Smooth muscle cell (in vitro differentiated cells): ENCODE measurements at regions not wholly inside any gene's neighbourhood (a gene's known extent, or its start where the extent isn't known, plus 50 kb on each side); places are given as distances from the start of the nearest gene placed in this dataset.

Source experiments
- DNase-seq: peaks from one replicate; lab custom pipeline; 2025; ENCODE audit not compliant: unreplicated experiment; lab: John Stamatoyannopoulos, UW
- H2AFZ ChIP-seq: fragments of 200-600 bp; sonication (generic); 2 replicates; pipeline ENCODE4 v1.6.0; 2016; ENCODE audit warnings: antibody characterized with exemption, low read depth, mild to moderate bottlenecking
- H3F3A ChIP-seq: fragments of 200-600 bp; sonication (generic); 2 replicates; pipeline ENCODE4 v1.6.0; 2017; ENCODE audit warnings: antibody characterized with exemption, low read depth
- H3K27ac ChIP-seq: fragments of 200-600 bp; sonication (generic); 2 replicates; pipeline ENCODE4 v1.5.1; 2016; ENCODE audit warnings: low read depth, mild to moderate bottlenecking
- H3K27me3 ChIP-seq: fragments of 200-600 bp; sonication (generic); 2 replicates; pipeline ENCODE4 v1.6.1; 2016; ENCODE audit warnings: low read depth, mild to moderate bottlenecking
- H3K36me3 ChIP-seq: fragments of 200-600 bp; sonication (generic); 2 replicates; pipeline ENCODE4 v1.5.1; 2016; ENCODE audit warnings: low read depth
- H3K4me1 ChIP-seq: fragments of 200-600 bp; sonication (generic); 2 replicates; pipeline ENCODE4 v1.5.1; 2016; ENCODE audit warnings: low read depth
- H3K4me2 ChIP-seq: fragments of 200-600 bp; sonication (generic); 2 replicates; pipeline ENCODE4 v1.6.0; 2016; ENCODE audit warnings: mild to moderate bottlenecking
- H3K4me3 ChIP-seq: fragments of 200-600 bp; sonication (generic); 2 replicates; pipeline ENCODE4 v1.5.1; 2016; ENCODE audit warnings: mild to moderate bottlenecking
- H3K79me2 ChIP-seq: fragments of 200-600 bp; sonication (generic); 2 replicates; pipeline ENCODE4 v1.6.0; 2016; ENCODE audit warnings: low read depth, mild to moderate bottlenecking
- H3K9ac ChIP-seq: fragments of 200-600 bp; sonication (generic); 2 replicates; pipeline ENCODE4 v1.6.0; 2016; ENCODE audit warnings: low read depth
- H3K9me3 ChIP-seq: fragments of 200-600 bp; sonication (generic); replicated peaks from 2 replicates; pipeline ENCODE4 v1.5.1; 2016; ENCODE audit warnings: low read depth
- H4K20me1 ChIP-seq: fragments of 200-600 bp; sonication (generic); 2 replicates; pipeline ENCODE4 v1.6.0; 2016; ENCODE audit warnings: low read depth
- CTCF ChIP-seq: fragments of 200-600 bp; sonication (generic); IDR thresholded peaks from 2 replicates; pipeline ENCODE4 v1.5.1; 2017; ENCODE audit warnings: borderline replicate concordance, mild to moderate bottlenecking, antibody characterized with exemption; ENCODE audit not compliant: insufficient read depth, poor library complexity, severe bottlenecking
- WGBS: methylation state at CpG from one replicate; pipeline ENCODE4 v1.1.7; 2016; ENCODE audit warnings: low lambda C conversion rate; 5-methylcytosine and 5-hydroxymethylcytosine counted together

GRCh38 chr13:42696191-42696590, 85.2 kb upstream of the FAM216B start:
- TF ChIP-seq CTCF: no peak
- 10% methylated on average over 4 of the region's 4 CpGs for WGBS

GRCh38 chr13:42699912-42700311, 81.5 kb upstream of the FAM216B start:
- Histone ChIP-seq H4K20me1 (no peaks in the 10 kb centered on the region), H3K4me3 (no peak overlapping the region), H3K9me3 (no peaks in the 10 kb centered on the region), H3F3A (no peaks in the 10 kb centered on the region), H3K36me3 (no peaks in the 10 kb centered on the region), H2AFZ (no peak overlapping the region), H3K4me2 (no peak overlapping the region), H3K4me1 (no peaks in the 10 kb centered on the region), H3K79me2 (no peaks in the 10 kb centered on the region), H3K27me3 (no peaks in the 10 kb centered on the region), H3K9ac (no peak overlapping the region), H3K27ac (no peak overlapping the region)
- TF ChIP-seq CTCF: no peak
- no peak for DNase-seq
- WGBS: 92% methylated on average over 6 of the region's 6 CpGs

More at GRCh38 chr13:42696191-42696590, 85.2 kb upstream of the FAM216B start:
- H3K79me2 ChIP-seq: no peaks in the 10 kb centered on the region
- H3K4me1 ChIP-seq: no peaks in the 10 kb centered on the region
- no peaks in the 10 kb centered on the region for H3F3A ChIP-seq
- H3K27ac ChIP-seq: no peak overlapping the region
- no peaks in the 10 kb centered on the region for H3K27me3 ChIP-seq
- H3K9ac ChIP-seq: no peak overlapping the region
- no peaks in the 10 kb centered on the region for H3K36me3 ChIP-seq
- H3K4me3 ChIP-seq: no peak overlapping the region
- no peak for DNase-seq
- no peaks in the 10 kb centered on the region for H3K9me3 ChIP-seq
- H4K20me1 ChIP-seq: no peaks in the 10 kb centered on the region
- H2AFZ ChIP-seq: no peak overlapping the region
- no peak overlapping the region for H3K4me2 ChIP-seq

GRCh38 chr13:42702716-42703115, 78.7 kb upstream of the FAM216B start:
- no peak for DNase-seq
- TF ChIP-seq CTCF: no peak
- WGBS: 75% methylated on average over 2 of the region's 2 CpGs

GRCh38 chr13:42703740-42704139, 77.6 kb upstream of the FAM216B start:
- no peak for TF ChIP-seq CTCF
- H3K36me3 ChIP-seq: no peaks in the 10 kb centered on the region
- H4K20me1 ChIP-seq: no peaks in the 10 kb centered on the region
- H3K27me3 ChIP-seq: no peaks in the 10 kb centered on the region
- no peaks in the 10 kb centered on the region for H3K9me3 ChIP-seq
- H2AFZ ChIP-seq: no peak overlapping the region
- H3K79me2 ChIP-seq: no peaks in the 10 kb centered on the region
- no peak for DNase-seq
- H3K4me1 ChIP-seq: peaks cover 3% of the 10 kb centered on the region
- no peak overlapping the region for H3K27ac ChIP-seq
- H3K4me3 ChIP-seq: no peak overlapping the region
- H3K4me2 ChIP-seq: no peak overlapping the region
- H3F3A ChIP-seq: peaks cover 4% of the 10 kb centered on the region
- H3K9ac ChIP-seq: no peak overlapping the region

More at GRCh38 chr13:42702716-42703115, 78.7 kb upstream of the FAM216B start:
- Histone ChIP-seq H3F3A (peaks cover 4% of the 10 kb centered on the region), H3K4me2 (no peak overlapping the region), H3K27ac (no peak overlapping the region), H3K36me3 (no peaks in the 10 kb centered on the region), H3K9ac (no peak overlapping the region), H3K4me3 (no peak overlapping the region), H3K9me3 (no peaks in the 10 kb centered on the region), H4K20me1 (no peaks in the 10 kb centered on the region), H3K79me2 (no peaks in the 10 kb centered on the region), H2AFZ (no peak overlapping the region), H3K27me3 (no peaks in the 10 kb centered on the region), H3K4me1 (peaks cover under 1% of the 10 kb centered on the region)
